ENCODE measurements at regions not wholly inside any gene's neighbourhood (a gene's known extent, or its start where the extent isn't known, plus 50 kb on each side); places are given as distances from the start of the nearest gene placed in this dataset.

DNA sequence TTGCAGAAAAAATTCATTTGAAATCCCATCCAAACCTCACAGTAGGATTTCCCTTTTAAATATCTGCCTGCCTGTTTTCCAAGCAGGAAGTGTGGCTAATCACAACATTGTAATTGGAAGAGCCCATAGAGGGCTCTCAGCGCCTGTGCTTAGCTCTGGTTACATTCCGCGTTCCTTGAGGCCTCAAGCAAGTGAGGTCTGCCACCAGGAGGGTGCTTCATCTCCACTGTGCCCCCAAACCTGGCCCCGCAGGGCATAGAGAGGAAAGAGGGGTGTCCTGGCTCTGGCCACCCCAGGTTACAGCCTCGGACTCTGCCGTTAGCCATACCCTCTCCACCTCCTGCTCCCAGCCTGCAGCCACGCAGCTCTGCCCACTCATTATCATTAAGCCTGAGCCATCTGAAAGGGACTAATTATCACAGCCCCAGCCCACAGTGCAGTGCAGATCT, 214.8 kb downstream of the SP3 start:
- TF ChIP-seq, protein P1, sequence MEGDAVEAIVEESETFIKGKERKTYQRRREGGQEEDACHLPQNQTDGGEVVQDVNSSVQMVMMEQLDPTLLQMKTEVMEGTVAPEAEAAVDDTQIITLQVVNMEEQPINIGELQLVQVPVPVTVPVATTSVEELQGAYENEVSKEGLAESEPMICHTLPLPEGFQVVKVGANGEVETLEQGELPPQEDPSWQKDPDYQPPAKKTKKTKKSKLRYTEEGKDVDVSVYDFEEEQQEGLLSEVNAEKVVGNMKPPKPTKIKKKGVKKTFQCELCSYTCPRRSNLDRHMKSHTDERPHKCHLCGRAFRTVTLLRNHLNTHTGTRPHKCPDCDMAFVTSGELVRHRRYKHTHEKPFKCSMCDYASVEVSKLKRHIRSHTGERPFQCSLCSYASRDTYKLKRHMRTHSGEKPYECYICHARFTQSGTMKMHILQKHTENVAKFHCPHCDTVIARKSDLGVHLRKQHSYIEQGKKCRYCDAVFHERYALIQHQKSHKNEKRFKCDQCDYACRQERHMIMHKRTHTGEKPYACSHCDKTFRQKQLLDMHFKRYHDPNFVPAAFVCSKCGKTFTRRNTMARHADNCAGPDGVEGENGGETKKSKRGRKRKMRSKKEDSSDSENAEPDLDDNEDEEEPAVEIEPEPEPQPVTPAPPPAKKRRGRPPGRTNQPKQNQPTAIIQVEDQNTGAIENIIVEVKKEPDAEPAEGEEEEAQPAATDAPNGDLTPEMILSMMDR (IDR thresholded peaks at IDR 0.05; ENCODE audit: control extremely low read depth in 1 of 3, insufficient read depth in 1 of 3, low read depth in 1 of 3, low read length in 3 of 3): peak in 1 of 3 experiments; percentile 12; a peak in 2 of 4 replicates
- TF ChIP-seq SAP30 (IDR thresholded peaks at IDR 0.05; ENCODE audit: insufficient read depth, insufficient replicate concordance, low read length) (no peak), POU5F1 (IDR thresholded peaks at IDR 0.05; ENCODE audit: low read depth, low read length) (no peak), POLR2A (IDR thresholded peaks at IDR 0.05; ENCODE audit: control extremely low read depth in 1 of 2, low read depth in 2 of 2, low read length in 2 of 2) (no peak), TBP (IDR thresholded peaks at IDR 0.05; ENCODE audit: low read depth, low read length) (no peak), POLR2AphosphoS5 (IDR thresholded peaks at IDR 0.05; ENCODE audit: low read depth, low read length) (no peak), SP1 (IDR thresholded peaks at IDR 0.05; ENCODE audit: low read depth, low read length) (no peak)
